ENCODE measurements at regions not wholly inside any gene's neighbourhood (a gene's known extent, or its start where the extent isn't known, plus 50 kb on each side); places are given as distances from the start of the nearest gene placed in this dataset.

GRCh38 chr5:155416765-155417164 is 403.2 kb downstream of the KIF4B start:
- H4K91ac ChIP-seq (ENCODE audit: insufficient read depth, low read depth, low read length), result no peak overlapping the region
- no peak overlapping the region for H2AFZ ChIP-seq (replicated peaks; ENCODE audit: low read length, poor library complexity)
- H3K36me3 ChIP-seq (ENCODE audit: control insufficient read depth, insufficient read depth, low read length), result no peaks in the 10 kb centered on the region
- H3K27ac ChIP-seq (ENCODE audit: insufficient read depth, low read length), result no peak overlapping the region
- no peak overlapping the region for H2AK9ac ChIP-seq (replicated peaks; ENCODE audit: low read depth, low read length, poor library complexity)
- no peak overlapping the region for H3K4me2 ChIP-seq (ENCODE audit: low read depth, low read length)
- BruUV-seq (replicated peaks), result no TSS peak
- H3K4ac ChIP-seq (ENCODE audit: low read depth, low read length), result no peak overlapping the region
- CTCF ChIA-PET, result no interaction called here
- no peak overlapping the region for H3K4me3 ChIP-seq (ENCODE audit: insufficient read depth, low read depth, low read length)
- TF ChIP-seq MAZ (IDR thresholded peaks at IDR 0.05; ENCODE audit: borderline replicate concordance, low read depth, low read length) (no peak), NFE2L2 (IDR thresholded peaks at IDR 0.05; ENCODE audit: low read depth, low read length) (no peak), CTCF (conservative IDR thresholded peaks at IDR 0.05; ENCODE audit: low read depth, low read length) (no peak), POLR2A (IDR thresholded peaks at IDR 0.05; ENCODE audit: low read depth, low read length) (no peak), RFX5 (IDR thresholded peaks at IDR 0.05; ENCODE audit: low read depth, low read length) (no peak), SMC3 (IDR thresholded peaks at IDR 0.05; ENCODE audit: low read depth, low read length) (no peak), FOS (IDR thresholded peaks at IDR 0.05; ENCODE audit: low read depth, low read length) (no peak), ELK1 (IDR thresholded peaks at IDR 0.05; ENCODE audit: borderline replicate concordance, low read depth, low read length) (no peak)
- TF ChIP-seq, protein P1, sequence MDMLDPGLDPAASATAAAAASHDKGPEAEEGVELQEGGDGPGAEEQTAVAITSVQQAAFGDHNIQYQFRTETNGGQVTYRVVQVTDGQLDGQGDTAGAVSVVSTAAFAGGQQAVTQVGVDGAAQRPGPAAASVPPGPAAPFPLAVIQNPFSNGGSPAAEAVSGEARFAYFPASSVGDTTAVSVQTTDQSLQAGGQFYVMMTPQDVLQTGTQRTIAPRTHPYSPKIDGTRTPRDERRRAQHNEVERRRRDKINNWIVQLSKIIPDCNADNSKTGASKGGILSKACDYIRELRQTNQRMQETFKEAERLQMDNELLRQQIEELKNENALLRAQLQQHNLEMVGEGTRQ (IDR thresholded peaks at IDR 0.05; ENCODE audit: low read depth, low read length), result no peak
- no CpG with 5 or more reads among the region's 1 CpG for WGBS, 2 experiments (ENCODE audit: extremely low coverage in 2 of 2, insufficient read length in 1 of 2)
- no peak overlapping the region for H3K18ac ChIP-seq (ENCODE audit: low read depth, low read length)
- no peak overlapping the region for H2BK15ac ChIP-seq (ENCODE audit: low read depth, low read length)
- peaks cover 18% of the 10 kb centered on the region for H3K9me3 ChIP-seq (ENCODE audit: control insufficient read depth, insufficient read depth, low read length)
- no peak overlapping the region for H3K9ac ChIP-seq (ENCODE audit: low read depth, low read length)
- no peaks in the 10 kb centered on the region for H3K9me1 ChIP-seq (ENCODE audit: insufficient read depth, low read length)
- H4K20me1 ChIP-seq (ENCODE audit: insufficient read depth, low read length), result no peaks in the 10 kb centered on the region
- no peak overlapping the region for H3K56ac ChIP-seq (ENCODE audit: extremely low read depth, insufficient read depth, low read length)
- no peak overlapping the region for H2BK20ac ChIP-seq (ENCODE audit: low read depth, low read length)
- no peak for DNase-seq
- no peaks in the 10 kb centered on the region for H3K79me1 ChIP-seq (ENCODE audit: low read depth in 1 of 2, low read length in 2 of 2)
- no peaks in the 10 kb centered on the region for H3K4me1 ChIP-seq (ENCODE audit: control insufficient read depth, insufficient read depth, low read length)
- no peak overlapping the region for H3K14ac ChIP-seq (replicated peaks; ENCODE audit: low read depth, low read length)
- in situ Hi-C loops (cut with MboI; ENCODE audit: low sequenced_read_pairs) (no loop called here), dilution Hi-C loops (cut with HindIII; ENCODE audit: low sequenced_read_pairs, unreplicated experiment) (no loop called here), intact Hi-C loops (cut with micrococcal nuclease) (no loop called here)
- no peaks in the 10 kb centered on the region for H3K27me3 ChIP-seq (ENCODE audit: control insufficient read depth, insufficient read depth, low read length)
- no peak overlapping the region for H2BK5ac ChIP-seq (ENCODE audit: low read depth, low read length, poor library complexity, severe bottlenecking)
- ATAC-seq (ENCODE audit: low read depth), result no peak
- no peak overlapping the region for H4K8ac ChIP-seq (ENCODE audit: low read depth in 2 of 2, low read length in 2 of 2)
- H2AK5ac ChIP-seq (ENCODE audit: low read depth, low read length), result no peak overlapping the region
- H2BK120ac ChIP-seq (ENCODE audit: low read depth, low read length), result no peak overlapping the region
- no peak overlapping the region for H3K23ac ChIP-seq (ENCODE audit: low read depth, low read length)
- no peak overlapping the region for H4K5ac ChIP-seq (ENCODE audit: low read depth, low read length)
- POLR2A ChIA-PET (ENCODE audit: unreplicated experiment), result no interaction called here
